ENCODE measurements at regions not wholly inside any gene's neighbourhood (a gene's known extent, or its start where the extent isn't known, plus 50 kb on each side); places are given as distances from the start of the nearest gene placed in this dataset.
"Not testable (repeated sequence)": the region's sequence is repeated elsewhere in the genome, so short reads cannot be mapped to it uniquely, and the experiment has no call there.

DNA sequence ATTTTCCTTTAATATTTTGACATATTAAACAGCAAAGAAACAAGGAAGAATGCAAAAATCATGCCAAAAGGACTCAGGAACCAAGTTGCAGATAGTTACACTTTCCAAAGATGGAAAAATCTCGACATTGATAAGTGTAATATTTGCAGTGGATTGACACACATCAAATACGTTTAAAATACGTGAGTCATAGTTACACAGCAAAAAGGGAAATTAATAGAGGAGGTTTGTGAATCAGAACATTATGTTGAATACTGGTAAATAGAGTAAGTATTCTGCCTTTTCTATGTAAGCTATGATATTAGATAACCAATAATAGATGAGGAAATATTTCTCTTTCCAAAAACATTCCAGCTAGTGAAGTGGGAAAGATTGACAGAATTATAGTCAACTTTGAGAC is 1761.3 kb upstream of the IGFBP7 start:
- DNase-seq, result no peak

DNA sequence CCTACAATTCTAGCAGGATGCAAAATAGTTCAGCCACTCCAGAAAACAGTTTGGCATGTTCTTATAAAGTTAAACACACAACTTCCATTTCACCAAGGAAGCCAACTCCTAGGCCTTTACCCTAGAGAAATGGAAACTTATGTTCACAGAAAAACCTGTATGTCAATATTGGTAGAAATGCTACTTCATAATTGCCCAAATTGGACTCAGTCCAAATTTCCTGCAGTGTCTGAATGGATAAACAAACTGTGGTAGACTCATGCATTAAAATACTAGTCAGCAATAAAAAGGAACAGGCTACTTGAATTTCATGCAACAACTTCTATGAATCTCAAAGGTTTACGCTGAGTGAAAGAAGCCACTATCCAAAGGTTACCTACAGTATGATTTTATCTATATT is 1738.8 kb upstream of the IGFBP7 start:
- DNase-seq, result no peak

DNA sequence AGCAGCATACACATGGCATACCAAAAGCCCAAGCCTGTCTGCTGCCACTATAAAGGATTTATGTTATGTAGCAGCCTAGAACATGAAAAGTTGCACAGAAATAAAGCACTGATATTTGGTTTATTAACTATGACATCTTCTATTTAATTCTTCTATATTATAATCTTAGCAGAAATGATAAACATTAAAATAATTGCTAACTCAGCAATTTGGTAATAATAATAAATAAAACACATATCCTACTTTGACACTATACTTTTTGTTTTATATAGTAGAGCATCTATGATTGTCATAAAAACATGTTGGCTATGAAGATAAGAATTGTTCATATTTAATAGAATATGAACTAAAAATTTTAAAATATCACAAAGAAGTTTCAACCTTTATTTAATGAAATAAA is 1733.3 kb upstream of the IGFBP7 start:
- DNase-seq, result no peak

DNA sequence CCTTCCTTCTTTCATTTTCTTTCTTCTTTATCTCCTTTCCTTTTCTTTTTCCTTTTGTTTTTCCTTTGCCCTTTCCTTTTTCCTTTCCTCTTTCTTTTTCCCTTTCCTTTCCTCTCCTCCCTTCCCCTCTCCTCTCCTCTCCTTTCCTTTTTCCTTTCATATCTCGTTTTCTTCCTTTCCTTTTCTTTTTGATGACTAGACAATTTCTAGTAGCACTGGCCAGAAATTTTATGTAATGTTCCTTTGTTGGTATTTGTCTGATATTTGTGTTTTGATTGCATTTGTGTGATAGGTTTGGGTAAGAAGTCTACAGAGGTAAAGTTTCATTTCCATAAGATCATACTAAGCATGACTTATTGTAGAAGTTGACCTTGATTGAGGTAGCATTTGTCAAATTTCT is 1722.9 kb upstream of the IGFBP7 start:
- DNase-seq, result no peak

DNA sequence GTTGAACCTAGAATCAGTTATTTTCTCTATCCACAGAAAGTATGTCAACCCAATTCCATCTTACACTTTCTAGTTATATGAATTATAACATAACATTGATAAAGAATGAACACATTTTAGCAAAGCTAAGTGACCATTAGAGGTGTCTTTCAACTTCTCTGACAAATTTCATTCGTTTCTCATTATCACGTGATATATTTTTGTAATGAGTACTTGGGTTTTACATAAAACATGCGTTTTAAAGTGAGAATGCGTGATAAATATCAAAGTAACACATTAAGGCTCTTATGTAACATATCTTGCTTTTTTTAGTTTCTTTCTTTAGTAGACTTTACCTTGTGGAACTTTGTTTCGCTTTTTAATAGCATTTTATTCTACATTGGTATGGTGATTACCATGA is 1715.1 kb upstream of the IGFBP7 start:
- DNase-seq, result no peak

DNA sequence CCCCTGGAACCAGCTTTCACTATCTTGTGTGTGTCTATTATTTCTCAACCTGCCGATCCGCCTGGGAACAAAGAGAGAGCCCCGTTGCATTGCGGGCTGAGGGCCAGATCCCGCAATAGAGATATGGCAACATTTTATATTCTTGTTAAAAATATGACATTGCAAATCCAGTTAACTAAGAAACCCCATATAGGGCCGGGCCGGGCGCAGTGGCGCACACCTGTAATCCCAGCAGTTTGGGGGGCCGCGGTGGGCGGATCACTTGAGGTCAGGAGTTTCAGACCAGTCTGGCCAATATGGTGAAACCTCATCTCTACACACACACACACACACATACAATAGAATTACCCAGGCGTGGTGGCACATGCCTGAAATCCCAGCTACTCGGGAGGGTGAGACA is 1708.4 kb upstream of the IGFBP7 start:
- not testable (repeated sequence) for DNase-seq

DNA sequence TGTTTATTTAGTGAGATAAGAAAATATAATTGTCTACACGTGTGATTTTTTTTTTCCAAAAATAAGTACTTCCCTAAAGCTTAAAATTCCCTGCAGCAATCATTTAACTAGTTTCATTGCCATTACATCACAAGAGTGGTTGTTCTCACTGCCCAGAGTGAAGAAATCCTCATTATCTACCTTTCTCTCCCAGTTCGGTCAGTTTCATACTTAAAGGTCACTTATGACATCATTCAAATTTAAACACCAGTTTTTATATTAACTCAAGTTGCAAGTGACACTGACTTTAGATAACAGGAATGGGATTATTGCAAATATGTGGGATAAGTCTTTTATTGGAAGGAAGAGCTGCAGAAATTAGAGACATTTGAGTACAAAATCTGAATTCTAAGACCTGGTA is 1699.8 kb upstream of the IGFBP7 start:
- DNase-seq, result no peak

DNA sequence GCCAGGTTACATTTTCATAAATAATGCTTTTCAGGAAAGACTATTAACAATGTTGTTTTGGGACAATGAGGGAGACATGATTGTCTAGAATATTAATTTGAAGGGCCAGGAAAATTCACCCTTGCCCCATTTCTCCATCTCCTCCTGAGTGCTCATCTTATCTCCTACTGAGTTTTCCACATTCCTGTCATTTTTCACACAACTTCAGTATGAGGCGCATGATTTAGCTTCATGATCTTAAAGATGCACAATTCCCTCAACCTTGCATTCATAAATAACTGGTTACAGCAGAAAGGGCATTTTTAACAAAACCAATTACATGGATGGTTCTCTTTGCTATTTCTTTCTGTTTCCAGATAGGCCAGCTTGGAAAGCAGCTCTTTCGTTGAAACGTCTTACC is 1699.2 kb upstream of the IGFBP7 start:
- no peak for DNase-seq

DNA sequence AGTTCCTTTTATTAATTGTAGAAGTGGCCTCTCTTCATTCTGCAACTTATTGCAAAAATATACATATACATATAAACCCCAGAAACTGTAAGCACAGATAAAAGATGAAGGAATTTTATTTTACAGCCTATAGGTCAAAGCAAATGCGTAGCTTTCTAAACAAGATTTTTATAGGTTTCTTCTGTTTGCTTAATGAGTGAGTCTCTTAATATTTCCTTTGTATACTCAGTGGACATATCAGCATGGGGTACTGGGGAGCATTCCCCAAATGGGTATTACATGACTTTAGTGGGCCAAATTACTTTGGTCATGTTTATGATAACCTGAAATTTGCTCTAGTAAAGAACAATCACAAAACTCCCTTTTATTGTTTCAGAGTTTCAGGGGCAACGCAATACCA is 1698.6 kb upstream of the IGFBP7 start:
- no peak for DNase-seq

DNA sequence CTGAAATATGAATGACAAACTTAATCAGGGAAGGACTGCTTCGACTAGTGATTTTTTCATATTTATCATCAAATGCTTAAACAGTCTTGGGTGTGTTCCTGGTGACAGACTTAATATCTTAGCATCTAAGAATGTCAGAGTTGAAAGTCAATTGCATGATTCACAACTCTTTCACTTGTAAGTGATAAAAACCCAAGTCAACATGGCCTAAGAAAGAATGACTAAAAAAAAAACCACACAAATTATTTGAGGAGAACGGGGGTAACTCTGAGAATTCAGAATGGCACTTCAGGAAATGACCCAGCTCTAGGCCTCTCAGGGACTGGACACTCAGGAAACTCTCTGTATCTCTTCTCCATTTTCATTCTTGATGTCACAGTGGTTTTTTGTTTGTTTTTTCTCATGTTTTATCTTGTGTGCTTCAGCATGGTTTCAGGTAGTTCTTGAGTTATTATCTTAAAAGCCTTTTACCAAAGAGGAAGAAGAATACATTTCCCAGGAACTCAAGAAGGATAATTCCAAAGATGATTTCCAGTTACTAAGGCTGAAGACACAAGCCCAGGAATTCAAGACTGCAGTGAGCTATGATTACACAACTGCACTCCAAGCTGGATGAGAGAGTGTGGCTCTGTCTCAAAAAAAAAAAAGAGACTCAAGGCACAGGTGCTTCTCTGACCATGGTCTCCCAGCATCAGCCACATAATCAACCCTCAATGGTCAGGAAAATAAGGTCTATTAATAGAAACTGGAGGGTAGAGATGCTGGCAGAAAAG is 1697.8 kb upstream of the IGFBP7 start:
- DNase-seq, result no peak

DNA sequence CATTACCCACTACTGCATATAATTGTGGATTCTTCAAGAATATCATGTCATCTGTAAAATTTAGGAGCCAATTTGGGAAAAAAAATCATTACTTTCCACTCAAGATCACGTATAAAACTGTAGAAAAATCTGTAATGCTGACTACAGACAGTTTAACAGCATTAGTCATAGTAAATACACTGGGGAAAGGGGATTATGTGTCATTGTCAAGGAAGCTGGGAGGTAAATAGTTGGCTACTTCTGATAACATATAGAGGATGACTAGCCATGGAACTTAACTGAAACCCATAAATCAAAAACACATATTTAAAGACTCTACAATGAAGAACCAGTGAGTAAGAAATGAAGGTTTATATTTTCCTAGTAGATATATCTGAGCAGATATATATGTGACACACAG is 1666.4 kb upstream of the IGFBP7 start:
- no peak for DNase-seq

DNA sequence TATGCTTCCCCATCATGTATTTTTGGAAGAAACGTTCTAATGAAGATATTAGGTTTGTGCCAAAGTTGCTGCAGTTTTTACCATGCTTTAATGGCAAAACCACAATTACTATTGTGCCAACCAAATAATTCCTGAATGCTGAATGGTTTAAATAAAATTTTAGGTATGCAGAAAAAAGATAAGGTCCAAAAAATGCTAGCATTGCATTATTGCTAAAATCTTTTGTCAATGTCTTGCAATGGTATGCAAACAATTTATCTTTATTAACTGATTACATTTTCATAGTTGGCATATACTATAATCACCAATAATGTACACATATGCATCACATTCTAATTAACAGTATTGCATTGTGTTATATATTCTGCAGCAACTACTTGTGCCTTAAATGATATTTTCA is 1657.4 kb upstream of the IGFBP7 start:
- no peak for DNase-seq

DNA sequence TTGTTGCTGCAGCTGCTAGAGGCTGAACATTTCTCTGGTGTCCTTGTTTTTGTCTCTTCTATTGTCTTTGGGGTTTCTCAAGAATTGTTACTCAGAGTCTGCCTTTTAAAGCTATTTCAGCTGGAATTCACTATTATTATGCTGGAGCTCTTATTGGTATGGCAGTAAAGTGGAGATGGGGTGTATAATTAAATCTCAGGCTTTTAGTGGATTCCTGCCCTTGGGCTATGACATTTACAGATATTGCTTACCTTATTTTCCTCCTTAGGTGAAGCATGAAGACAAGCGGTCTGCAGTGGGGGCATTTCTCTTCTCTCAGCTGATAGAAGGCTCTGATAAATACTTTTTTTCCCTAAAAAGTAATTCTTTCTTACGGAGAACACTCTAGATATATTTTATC is 1656.6 kb upstream of the IGFBP7 start:
- DNase-seq, result no peak

DNA sequence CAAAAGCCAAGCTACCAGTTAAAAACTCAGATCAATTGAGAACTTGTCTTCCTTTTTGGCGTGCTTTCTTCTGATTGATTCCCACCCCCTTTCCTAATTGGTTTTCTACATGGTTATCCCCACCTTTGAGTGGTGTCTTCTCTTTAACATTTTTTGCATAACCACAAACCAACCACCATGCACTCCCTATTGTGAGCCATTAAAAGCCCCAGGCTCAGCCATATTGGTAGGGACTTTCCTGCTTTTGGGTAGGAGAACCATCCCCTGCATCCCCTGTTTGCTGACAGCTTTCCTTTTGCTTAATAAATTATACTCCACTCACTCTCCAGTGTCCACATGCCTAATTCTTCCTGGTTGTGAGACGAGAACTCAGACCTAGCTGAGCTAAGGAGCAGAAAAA is 1651.4 kb upstream of the IGFBP7 start:
- no peak for DNase-seq

DNA sequence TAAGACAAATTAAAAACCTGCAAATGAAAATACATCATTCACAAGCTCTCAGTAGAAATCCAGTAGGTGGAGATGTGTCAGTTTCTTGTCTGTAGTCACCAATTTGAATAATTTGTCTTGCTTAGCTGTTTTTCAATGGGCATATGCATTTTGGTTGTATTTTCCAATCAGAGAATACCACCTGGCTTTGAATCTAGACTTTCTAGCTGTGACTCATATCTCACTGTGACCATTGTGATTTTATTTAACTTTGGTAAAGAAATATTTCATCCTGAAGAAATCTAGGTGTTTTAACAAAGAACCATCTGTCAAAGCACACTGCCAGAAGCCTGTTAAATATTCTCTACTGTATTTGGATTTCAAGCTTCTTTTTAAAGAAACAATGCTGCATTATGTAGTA is 1650.6 kb upstream of the IGFBP7 start:
- no peak for DNase-seq

DNA sequence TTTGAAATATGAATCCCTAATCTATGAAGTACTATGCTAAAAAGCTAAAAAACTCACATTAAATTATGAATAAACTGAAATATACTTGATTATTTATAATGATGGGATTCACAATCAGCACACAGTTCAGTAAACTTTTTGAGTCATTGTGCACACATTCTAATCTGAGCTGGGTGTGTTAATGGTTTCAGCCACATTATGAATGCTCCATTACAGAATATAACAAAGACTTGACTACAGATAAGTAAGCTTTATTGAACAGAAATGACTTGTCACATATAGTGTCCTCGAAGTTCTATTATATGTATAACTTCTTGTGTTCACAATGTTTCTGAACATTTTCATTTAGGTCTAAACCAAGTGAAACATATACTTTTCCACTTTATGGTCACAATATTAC is 1649.9 kb upstream of the IGFBP7 start:
- no peak for DNase-seq

DNA sequence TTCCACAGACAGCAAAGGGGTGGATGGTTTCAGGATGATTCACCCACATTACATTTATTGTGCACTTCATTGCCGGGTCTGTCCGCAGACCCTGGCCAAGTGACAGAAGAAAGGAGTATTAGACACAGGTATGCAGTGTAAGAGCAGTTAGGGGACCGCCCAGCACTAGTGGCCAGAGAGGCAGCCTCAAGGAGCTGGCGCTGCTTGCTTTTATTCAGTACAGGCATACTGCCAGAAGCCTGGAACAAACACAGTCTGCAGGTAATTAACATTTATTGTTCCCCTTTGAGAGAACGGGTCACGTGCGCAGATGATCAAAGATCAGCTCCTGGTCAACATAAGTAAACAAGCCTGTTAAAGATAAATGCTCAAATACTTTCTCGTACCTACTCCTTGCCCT is 1639.0 kb upstream of the IGFBP7 start:
- no peak for DNase-seq

DNA sequence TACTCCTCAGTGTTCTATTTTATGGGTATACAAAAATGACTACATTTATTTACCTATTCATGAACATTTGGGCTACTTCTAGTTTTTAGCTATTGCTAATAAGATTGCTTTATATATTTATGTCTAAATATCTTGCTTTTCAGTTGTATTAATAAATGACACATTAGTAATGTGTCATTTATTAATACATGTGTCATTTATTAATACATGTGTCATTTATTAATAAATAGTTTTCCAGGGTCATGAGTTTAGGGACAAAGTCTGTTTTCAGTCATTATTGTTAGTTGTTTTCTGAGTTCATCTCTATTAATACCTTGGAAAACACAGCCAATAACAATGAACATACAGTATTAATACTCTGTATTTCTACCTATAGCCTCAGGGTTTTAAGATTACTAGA is 1630.7 kb upstream of the IGFBP7 start:
- no peak for DNase-seq

DNA sequence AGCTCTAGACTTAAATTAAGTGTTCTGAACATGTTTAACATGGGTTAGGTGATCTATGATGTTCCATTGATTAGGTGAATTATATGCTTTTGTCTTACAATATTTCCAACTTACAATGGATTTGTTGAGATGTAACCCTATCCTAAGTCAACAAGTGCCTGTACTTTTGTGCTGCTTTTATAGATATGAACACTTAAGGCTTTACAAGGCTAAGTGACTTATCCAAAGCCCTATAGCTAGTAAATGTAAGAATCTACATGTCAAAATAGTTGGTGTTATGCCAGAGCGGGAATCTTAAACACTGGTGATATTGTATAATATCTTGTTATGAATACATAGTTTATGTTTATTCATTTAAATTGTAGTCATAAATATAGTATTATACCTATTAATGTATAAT is 1629.1 kb upstream of the IGFBP7 start:
- no peak for DNase-seq

DNA sequence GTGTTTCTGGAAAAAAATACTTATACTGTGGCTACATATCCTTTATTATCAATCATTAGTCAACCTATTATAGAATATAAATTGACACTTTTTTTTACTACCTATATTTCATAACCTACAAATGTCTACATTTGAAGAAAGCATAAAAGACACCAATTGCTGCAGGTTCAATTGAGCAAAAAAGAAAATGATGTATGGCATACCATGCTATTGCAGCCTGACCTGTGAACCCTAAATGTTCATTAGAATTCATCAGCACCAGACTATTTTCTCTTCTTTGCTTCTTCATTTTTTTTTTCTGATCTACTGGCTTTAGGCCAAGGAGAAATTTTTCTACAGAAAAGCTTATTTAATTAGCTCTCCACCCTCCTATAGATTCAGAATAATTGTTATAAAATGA is 1628.2 kb upstream of the IGFBP7 start:
- no peak for DNase-seq

DNA sequence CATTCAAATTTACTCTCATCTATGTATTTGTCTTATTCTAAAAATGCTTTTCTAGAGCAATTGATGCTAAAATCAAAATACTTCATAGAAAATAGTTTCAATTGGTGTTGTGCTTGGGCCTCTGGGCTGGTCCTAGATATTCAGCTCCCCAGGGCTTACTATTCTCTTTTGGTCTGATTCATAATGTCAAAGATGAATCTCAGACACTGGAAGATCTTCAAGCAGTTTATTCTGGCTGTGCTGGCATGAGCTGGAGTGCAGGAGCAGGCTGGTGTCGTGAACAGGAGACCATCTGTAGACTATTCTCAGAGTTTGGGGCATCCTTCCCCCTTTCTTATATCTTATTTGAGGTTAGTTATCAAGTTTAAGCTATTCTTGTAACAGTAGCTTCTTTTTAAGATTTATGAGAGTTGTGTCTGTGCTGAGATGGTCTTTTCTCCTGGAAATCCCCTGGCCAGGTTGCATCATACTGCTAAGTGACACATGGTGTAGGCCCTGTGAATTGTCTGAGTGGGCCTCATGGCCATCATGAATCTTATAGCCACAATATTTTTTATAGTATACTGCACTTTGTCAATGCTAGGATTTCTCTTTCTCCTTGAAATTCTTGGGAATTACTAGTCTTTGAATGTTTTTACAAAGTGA is 1624.0 kb upstream of the IGFBP7 start:
- DNase-seq, result no peak

DNA sequence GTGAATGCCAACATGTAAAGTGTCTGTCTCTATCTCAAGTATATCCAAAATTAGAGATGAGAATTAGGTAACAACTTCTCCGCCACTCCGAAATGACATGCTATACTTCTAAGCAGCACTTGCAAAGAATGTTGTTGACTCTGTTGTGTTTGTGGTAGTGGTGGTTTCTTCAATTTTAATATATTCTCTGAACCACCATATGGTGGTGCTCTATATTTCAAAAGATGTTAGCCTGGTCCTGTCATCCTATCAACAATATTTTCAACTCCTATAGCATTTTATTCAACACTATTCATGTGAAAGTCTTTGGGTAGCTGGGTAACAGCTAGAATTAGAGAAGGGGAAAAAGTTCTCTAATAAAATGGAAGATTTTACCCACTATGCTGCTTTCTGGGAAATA is 1622.8 kb upstream of the IGFBP7 start:
- DNase-seq, result no peak

DNA sequence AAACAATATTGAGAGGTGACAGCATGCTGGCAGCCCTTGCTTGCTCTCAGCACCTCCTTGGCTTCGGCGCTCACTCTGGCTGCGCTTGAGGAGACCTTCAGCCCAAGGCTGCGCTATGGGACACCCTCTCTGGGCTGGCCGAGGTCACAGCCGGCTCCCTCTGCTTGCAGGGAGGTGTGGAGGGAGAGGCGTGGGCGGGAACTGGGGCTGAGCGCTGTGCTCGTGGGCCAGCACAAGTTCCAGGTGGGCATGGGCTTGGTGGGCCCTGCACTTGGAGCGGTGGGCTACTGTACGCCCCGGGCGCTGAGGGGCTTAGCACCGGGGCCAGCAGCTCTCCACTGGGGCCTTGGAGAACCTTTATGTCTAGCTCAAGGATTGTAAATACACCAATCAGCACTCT is 1613.8 kb upstream of the IGFBP7 start:
- no peak for DNase-seq

DNA sequence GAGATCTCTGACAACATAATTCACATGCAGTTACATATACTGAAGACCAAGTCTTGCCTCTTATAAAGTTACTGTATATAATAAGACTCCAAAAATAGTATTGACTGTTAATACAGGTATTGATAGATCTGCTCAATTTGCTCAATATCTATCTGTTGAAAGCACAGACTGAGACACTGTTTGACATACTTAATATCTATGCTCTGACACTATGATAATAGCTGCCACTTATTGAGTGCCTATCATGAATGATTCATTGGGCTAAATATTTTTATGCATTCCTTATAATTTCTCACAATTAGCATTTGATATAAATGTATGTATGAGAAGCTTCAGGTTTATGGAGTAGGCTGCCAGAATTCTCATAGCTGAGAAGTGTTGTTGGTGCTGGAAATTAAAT is 1600.9 kb upstream of the IGFBP7 start:
- no peak for DNase-seq

DNA sequence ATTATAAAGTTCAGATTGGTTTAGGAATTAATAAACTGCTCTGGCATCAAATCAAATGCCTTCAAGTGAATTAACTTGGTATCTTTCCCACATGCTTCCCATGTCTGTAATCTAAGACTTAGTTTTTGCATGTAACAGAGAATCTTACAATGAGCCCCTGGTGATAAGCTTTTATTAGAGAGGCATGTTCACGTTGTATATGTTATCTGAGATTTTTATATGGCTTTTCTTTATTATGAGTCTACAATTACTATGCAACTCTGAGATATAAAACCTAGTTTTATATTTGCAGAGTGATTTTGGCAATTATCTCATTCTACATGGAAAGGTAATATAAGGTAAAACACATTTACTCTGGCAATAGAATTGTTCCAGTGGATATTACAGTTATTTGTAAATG is 1578.4 kb upstream of the IGFBP7 start:
- no peak for DNase-seq
